ENCODE measurements at regions not wholly inside any gene's neighbourhood (a gene's known extent, or its start where the extent isn't known, plus 50 kb on each side); places are given as distances from the start of the nearest gene placed in this dataset.

DNA sequence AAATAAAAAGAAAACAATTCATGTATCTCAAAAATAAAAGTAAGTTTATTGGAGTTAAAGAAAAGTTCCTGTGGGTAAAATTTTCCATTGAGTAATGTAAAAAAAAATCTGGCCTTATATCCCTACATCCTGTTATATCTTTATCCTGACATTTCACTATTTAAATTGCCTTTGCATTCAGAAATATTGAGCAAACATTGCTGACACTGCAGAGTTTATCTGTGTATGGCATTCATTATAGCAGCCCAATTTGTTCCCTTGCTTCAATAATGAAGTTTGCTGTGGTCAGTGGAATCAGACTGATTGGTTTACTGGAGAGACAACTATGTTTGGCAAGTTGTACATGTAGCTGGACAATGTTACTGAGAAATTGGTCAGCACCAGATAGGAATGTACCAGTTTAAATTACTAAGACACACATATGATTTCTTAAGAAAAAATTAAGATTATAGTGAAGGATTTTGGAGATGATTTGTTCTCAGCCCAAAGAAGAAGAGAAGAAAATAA lies 271.7 kb downstream of the ANKRD7 start:
- Mint-ChIP-seq H3K36me3 (ENCODE audit: low read depth) (no peaks in the 10 kb centered on the region), H3K9me3 (no peaks in the 10 kb centered on the region), H3K4me3 (no peak overlapping the region), H3K27me3 (ENCODE audit: low read depth) (no peaks in the 10 kb centered on the region), H3K27ac (no peak overlapping the region), H3K4me1 (ENCODE audit: low read depth) (no peaks in the 10 kb centered on the region)
- DNase-seq = no peak
- intact Hi-C loops (cut with micrococcal nuclease) = no loop called here
- CTCF ChIA-PET = no interaction called here

DNA sequence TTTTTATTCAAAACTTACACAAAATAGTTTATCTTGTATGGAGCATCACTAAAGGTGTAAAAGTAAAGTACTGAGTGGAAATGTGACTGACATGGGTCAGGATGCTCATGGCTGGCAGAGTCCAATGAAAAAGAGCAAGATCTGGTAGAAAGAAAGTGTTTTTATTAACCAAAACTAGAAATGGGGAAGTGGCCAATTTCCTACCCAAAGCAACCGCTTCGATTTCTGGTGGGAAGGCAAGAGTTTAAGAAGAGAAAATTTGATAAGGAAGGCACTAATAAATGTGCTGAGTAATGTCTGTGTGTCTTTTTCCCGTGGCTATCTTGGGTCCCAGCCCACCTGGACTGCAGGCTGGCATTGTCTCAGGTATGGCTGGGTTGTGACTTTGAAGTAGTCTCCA lies 277.7 kb downstream of the ANKRD7 start:
- H3K4me1 Mint-ChIP-seq (ENCODE audit: low read depth) = no peaks in the 10 kb centered on the region
- CTCF ChIA-PET = no interaction called here
- H3K4me3 Mint-ChIP-seq = no peak overlapping the region
- intact Hi-C loops (cut with micrococcal nuclease) = no loop called here
- H3K36me3 Mint-ChIP-seq (ENCODE audit: low read depth) = no peaks in the 10 kb centered on the region
- H3K9me3 Mint-ChIP-seq = no peaks in the 10 kb centered on the region
- H3K27me3 Mint-ChIP-seq (ENCODE audit: low read depth) = no peaks in the 10 kb centered on the region
- no peak for DNase-seq
- no peak overlapping the region for H3K27ac Mint-ChIP-seq

DNA sequence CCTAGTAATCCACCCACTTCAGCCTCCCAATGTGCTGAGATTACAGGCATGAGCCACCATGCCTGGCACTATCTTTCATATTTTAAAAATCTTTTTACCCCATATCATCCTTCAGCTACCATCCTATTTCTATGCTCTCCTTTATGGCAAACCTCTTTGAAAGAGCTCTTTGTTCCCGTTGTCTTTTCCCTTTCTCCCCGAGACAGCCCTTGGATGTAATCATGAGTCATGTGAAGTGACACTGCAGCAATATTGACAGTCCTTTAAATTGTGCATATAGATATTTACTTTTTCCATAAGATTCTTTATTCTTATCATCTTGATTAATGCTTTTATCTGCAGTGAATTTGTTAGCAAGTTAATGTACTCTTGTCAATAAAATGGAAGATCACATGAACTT lies 286.6 kb downstream of the ANKRD7 start:
- Mint-ChIP-seq H3K36me3 (ENCODE audit: low read depth) (no peaks in the 10 kb centered on the region), H3K27ac (no peak overlapping the region), H3K4me1 (ENCODE audit: low read depth) (no peaks in the 10 kb centered on the region), H3K27me3 (ENCODE audit: low read depth) (no peaks in the 10 kb centered on the region), H3K9me3 (no peaks in the 10 kb centered on the region), H3K4me3 (no peak overlapping the region)
- CTCF ChIA-PET = no interaction called here
- DNase-seq = no peak
- intact Hi-C loops (cut with micrococcal nuclease) = no loop called here

DNA sequence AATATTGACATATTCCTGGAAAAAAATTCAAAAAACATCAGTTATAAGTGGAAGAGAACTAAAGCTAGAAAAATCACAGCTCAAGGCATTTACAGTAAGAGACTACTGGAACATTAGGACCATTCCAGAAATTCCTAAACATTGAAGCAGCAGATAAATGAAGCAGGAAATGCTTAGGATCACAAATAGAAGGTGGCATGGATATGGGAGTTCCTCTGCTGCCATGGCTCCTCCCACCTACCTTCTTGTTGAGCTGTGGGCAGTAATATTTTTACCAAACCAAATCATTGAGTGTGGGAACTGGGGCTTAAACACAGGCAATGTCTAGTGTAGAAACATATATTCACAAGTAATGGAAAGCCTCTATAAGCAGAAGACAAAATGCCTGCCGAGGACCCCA lies 292.8 kb downstream of the ANKRD7 start:
- CTCF ChIA-PET = no interaction called here
- no peaks in the 10 kb centered on the region for H3K4me1 Mint-ChIP-seq (ENCODE audit: low read depth)
- H3K27me3 Mint-ChIP-seq (ENCODE audit: low read depth) = no peaks in the 10 kb centered on the region
- no peaks in the 10 kb centered on the region for H3K36me3 Mint-ChIP-seq (ENCODE audit: low read depth)
- intact Hi-C loops (cut with micrococcal nuclease) = no loop called here
- no peak overlapping the region for H3K27ac Mint-ChIP-seq
- DNase-seq = no peak
- H3K9me3 Mint-ChIP-seq = no peaks in the 10 kb centered on the region
- no peak overlapping the region for H3K4me3 Mint-ChIP-seq

DNA sequence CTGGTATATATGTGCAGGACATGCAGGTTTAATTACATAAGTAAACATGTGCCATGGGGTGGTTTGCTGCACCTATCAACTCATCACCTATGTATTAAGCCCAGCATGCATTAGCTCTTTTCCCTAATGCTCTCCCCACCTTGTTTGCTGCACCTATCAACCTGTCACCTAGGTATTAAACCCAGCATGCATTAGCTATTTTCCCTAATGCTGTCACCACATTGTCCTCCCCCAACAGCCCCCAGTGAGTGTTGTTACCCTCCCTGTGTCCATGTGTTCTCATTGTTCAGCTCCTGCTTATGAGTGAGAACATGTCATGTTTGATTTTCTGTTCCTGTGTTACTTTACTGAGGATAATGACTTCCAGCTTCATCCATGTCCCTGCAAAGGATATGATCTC lies 300.5 kb downstream of the ANKRD7 start:
- intact Hi-C loops (cut with micrococcal nuclease) = no loop called here
- no peaks in the 10 kb centered on the region for H3K36me3 Mint-ChIP-seq (ENCODE audit: low read depth)
- H3K4me1 Mint-ChIP-seq (ENCODE audit: low read depth) = no peaks in the 10 kb centered on the region
- H3K9me3 Mint-ChIP-seq = peaks cover 2% of the 10 kb centered on the region
- no peak overlapping the region for H3K4me3 Mint-ChIP-seq
- DNase-seq = no peak
- H3K27ac Mint-ChIP-seq = no peak overlapping the region
- H3K27me3 Mint-ChIP-seq (ENCODE audit: low read depth) = no peaks in the 10 kb centered on the region
- CTCF ChIA-PET = no interaction called here

DNA sequence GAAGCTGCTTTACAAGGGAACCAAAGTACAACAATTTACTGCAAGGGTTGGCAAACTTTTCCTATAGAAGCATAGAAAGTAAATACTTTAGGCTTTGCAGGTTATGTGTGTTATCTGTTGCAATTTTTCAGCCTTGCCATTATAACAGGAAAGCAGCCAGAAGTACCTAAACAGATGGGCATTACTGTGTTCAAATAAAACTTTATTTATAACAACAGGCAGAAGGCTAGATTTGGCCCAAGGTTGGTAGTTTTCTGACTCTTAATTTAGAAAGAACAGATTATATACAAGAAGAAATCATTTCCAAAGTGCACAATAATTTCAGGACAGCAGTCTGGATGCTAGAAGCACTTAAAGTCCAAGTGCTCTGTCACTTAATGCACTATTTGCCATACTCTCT lies 307.1 kb downstream of the ANKRD7 start:
- Mint-ChIP-seq H3K4me3 (no peak overlapping the region), H3K36me3 (ENCODE audit: low read depth) (no peaks in the 10 kb centered on the region), H3K9me3 (no peaks in the 10 kb centered on the region), H3K27me3 (ENCODE audit: low read depth) (no peaks in the 10 kb centered on the region), H3K4me1 (ENCODE audit: low read depth) (no peaks in the 10 kb centered on the region), H3K27ac (no peak overlapping the region)
- CTCF ChIA-PET = no interaction called here
- no peak for DNase-seq
- intact Hi-C loops (cut with micrococcal nuclease) = no loop called here

DNA sequence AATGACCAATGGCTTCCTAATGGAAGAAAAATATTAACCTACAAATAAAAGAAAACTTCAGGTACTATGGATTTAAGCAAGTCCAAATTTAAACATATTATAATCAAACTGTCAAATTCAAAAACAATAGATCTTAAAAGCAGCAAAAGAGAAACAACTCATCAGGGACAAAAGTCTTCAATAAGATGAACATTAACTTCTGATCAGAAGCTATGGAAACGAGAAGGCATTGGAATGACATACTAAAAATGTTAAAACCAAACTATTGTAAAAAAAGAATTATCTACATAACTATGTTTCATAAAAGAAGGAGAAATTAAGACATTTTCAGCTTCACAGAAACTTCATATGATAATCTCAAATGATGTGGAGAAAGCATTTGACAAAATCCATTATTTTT lies 334.7 kb downstream of the ANKRD7 start:
- no peak for DNase-seq
- Mint-ChIP-seq H3K27ac (no peak overlapping the region), H3K4me3 (no peak overlapping the region), H3K4me1 (ENCODE audit: low read depth) (no peaks in the 10 kb centered on the region), H3K9me3 (peaks cover 14% of the 10 kb centered on the region), H3K27me3 (ENCODE audit: low read depth) (no peaks in the 10 kb centered on the region), H3K36me3 (ENCODE audit: low read depth) (no peaks in the 10 kb centered on the region)
- CTCF ChIA-PET = no interaction called here
- intact Hi-C loops (cut with micrococcal nuclease) = no loop called here

DNA sequence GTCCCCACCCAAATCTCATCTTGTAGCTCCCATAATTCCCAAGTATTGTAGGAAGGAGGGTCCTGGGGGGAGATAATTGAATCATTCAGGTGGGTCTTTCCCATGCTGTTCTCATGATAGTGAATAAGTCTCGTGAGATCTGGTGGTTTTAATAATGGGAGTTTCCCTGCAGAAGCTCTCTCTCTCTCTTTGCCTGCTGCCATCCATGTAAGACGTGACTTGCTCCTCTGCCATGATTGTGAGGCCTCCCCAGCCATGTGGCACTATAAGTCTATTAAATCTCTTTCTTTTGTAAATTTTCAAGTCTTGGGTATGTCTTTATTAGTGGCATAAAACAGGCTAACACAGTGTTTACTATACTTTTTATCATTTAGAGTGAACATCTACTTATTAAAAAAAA lies 338.8 kb downstream of the ANKRD7 start:
- Mint-ChIP-seq H3K9me3 (peaks cover 10% of the 10 kb centered on the region), H3K27ac (no peak overlapping the region), H3K4me3 (no peak overlapping the region), H3K36me3 (ENCODE audit: low read depth) (no peaks in the 10 kb centered on the region), H3K4me1 (ENCODE audit: low read depth) (no peaks in the 10 kb centered on the region), H3K27me3 (ENCODE audit: low read depth) (no peaks in the 10 kb centered on the region)
- intact Hi-C loops (cut with micrococcal nuclease) = no loop called here
- CTCF ChIA-PET = no interaction called here
- DNase-seq = no peak

DNA sequence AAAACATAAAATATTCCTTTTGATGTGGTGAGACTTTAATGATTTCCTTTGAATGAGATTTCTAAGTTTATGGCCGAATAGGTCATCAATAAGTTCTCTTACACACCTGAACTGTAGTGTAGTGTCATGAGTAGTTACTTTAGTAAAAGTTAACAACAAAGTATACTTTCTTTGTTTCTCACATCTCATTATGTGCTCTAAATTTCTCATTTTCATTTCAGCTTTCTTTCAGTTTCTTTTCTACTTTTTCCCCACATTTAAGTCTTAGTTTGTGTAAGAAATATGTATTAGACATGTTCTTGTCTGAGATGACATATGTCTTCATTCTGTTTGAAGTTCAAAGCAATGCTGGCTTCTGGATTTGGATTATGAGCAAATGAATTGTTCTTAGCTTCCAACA lies 348.1 kb downstream of the ANKRD7 start:
- H3K4me3 Mint-ChIP-seq = no peak overlapping the region
- CTCF ChIA-PET = no interaction called here
- no peaks in the 10 kb centered on the region for H3K4me1 Mint-ChIP-seq (ENCODE audit: low read depth)
- no peak overlapping the region for H3K27ac Mint-ChIP-seq
- H3K27me3 Mint-ChIP-seq (ENCODE audit: low read depth) = no peaks in the 10 kb centered on the region
- DNase-seq = no peak
- H3K36me3 Mint-ChIP-seq (ENCODE audit: low read depth) = no peaks in the 10 kb centered on the region
- H3K9me3 Mint-ChIP-seq = no peaks in the 10 kb centered on the region
- intact Hi-C loops (cut with micrococcal nuclease) = no loop called here

DNA sequence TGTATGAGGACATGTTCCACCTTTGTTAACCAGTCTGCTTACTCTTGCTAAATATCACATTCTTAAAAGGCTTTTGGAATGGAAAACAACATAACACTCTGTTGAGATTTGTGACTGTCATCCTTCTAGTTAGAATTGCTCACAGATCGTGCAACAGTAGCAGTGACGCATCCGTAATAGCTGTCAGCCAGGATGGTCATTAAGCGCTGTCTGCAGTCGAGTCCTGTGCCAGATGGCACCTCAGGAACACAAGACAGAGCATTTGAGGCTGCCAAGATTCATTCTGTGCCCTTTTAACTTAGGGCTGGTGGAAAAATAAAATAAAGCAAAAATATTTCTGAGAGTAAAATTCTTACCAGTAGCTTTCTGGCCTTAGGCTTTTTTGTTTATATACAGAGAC lies 348.6 kb downstream of the ANKRD7 start:
- intact Hi-C loops (cut with micrococcal nuclease) = no loop called here
- H3K4me3 Mint-ChIP-seq = no peak overlapping the region
- no peaks in the 10 kb centered on the region for H3K36me3 Mint-ChIP-seq (ENCODE audit: low read depth)
- no peaks in the 10 kb centered on the region for H3K27me3 Mint-ChIP-seq (ENCODE audit: low read depth)
- no peak overlapping the region for H3K27ac Mint-ChIP-seq
- no peaks in the 10 kb centered on the region for H3K4me1 Mint-ChIP-seq (ENCODE audit: low read depth)
- CTCF ChIA-PET = no interaction called here
- H3K9me3 Mint-ChIP-seq = no peaks in the 10 kb centered on the region
- DNase-seq = no peak

DNA sequence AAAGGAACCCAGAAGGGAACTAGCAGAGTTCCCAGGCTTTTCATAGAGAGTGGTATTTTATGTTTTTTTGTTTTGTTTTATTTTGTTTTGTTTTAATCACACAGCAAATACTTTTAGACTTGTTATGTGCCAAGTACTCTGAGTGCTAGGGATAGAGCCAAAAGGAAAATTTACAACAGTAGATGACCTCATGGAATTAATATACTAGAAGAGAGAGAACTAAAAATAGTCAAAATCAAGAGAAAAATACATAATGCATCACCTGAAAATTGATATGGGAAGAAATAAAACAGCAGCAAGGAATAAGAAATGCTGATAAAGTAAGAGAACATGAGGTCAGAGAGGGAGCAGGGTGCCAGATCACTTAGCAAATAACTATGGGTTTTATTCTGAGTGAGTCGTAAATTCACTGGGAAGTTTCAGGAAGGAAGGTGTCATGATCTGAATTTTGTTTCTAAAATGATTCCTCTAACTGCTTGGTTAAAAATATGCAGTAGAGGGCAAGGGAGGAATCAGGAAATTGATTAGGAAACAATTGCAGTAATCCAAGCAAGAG lies 351.0 kb downstream of the ANKRD7 start:
- Mint-ChIP-seq H3K36me3 (ENCODE audit: low read depth) (no peaks in the 10 kb centered on the region), H3K27me3 (ENCODE audit: low read depth) (no peaks in the 10 kb centered on the region), H3K27ac (no peak overlapping the region), H3K4me3 (no peak overlapping the region), H3K9me3 (no peaks in the 10 kb centered on the region), H3K4me1 (ENCODE audit: low read depth) (no peaks in the 10 kb centered on the region)
- intact Hi-C loops (cut with micrococcal nuclease) = no loop called here
- CTCF ChIA-PET = no interaction called here
- no peak for DNase-seq

DNA sequence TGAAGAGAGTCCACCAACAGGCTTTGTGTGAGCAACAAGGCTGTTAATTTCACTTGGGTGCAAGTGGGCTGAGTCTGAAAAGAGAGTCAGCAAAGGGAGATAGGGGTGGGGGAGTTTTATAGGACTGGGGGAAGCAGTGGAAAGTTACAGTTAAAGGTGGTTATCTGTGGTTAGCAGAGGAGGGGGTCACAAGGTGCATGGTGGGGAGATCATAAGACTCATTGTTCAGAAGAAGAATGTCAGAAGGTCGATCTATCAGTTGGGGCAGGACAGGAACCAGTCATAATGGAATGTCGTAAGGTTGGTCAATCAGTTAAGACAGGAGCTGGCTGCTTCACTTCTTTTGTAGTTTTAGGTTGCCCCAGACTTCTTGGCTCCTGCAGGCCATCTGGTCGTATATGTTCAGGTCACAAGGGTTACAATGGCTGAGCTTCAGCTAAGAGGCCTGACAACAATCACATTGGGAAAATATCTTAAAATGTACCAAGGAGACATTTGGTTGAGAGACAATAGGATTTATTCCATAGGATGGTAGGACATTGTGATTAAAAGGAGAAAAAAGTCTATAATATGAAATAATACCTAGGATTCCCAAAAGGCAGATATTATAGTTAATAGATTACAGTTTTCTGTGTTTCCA lies 356.4 kb downstream of the ANKRD7 start:
- Mint-ChIP-seq H3K27ac (no peak overlapping the region), H3K36me3 (ENCODE audit: low read depth) (no peaks in the 10 kb centered on the region), H3K4me3 (no peak overlapping the region), H3K27me3 (ENCODE audit: low read depth) (no peaks in the 10 kb centered on the region), H3K4me1 (ENCODE audit: low read depth) (no peaks in the 10 kb centered on the region), H3K9me3 (peaks cover 1% of the 10 kb centered on the region)
- intact Hi-C loops (cut with micrococcal nuclease) = no loop called here
- no peak for DNase-seq
- CTCF ChIA-PET = no interaction called here

DNA sequence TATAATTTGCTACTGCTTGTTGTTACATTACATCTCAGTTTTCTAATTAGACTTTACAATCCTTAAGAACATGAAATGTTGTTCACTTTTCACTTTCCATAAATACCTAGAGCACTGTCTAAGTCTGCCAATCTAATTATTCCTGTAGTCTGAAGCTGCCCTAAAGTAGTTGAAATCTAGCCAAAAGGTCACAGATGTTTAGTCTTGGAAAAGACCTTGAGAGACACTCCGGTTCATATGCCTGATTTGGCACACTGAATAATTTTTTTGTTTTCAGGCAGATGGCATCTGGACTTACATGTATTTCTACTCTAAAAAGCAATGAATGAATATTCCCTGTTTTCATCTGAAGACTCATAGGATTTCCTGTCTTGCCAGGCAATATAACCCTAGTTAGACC lies 359.1 kb downstream of the ANKRD7 start:
- CTCF ChIA-PET = no interaction called here
- H3K9me3 Mint-ChIP-seq = peaks cover 6% of the 10 kb centered on the region

More for the DNA sequence above, 359.1 kb downstream of the ANKRD7 start:
- Mint-ChIP-seq H3K27me3 (ENCODE audit: low read depth) (no peaks in the 10 kb centered on the region), H3K4me1 (ENCODE audit: low read depth) (no peaks in the 10 kb centered on the region), H3K27ac (no peak overlapping the region), H3K4me3 (no peak overlapping the region), H3K36me3 (ENCODE audit: low read depth) (no peaks in the 10 kb centered on the region)
- DNase-seq = no peak
- intact Hi-C loops (cut with micrococcal nuclease) = no loop called here
